CD4-positive, alpha-beta T cell treated with Interleukin-6 for 4 hours (primary cell): ENCODE measurements at regions not wholly inside any gene's neighbourhood (a gene's known extent, or its start where the extent isn't known, plus 50 kb on each side); places are given as distances from the start of the nearest gene placed in this dataset.
"Not testable (repeated sequence)": the region's sequence is repeated elsewhere in the genome, so short reads cannot be mapped to it uniquely, and the experiment has no call there.

ENCODE experiments used
- DNase-seq: peaks from one replicate; pipeline ENCODE4 v3.0.0-alpha.2; 2020; ENCODE audit warnings: mixed read lengths

DNA sequence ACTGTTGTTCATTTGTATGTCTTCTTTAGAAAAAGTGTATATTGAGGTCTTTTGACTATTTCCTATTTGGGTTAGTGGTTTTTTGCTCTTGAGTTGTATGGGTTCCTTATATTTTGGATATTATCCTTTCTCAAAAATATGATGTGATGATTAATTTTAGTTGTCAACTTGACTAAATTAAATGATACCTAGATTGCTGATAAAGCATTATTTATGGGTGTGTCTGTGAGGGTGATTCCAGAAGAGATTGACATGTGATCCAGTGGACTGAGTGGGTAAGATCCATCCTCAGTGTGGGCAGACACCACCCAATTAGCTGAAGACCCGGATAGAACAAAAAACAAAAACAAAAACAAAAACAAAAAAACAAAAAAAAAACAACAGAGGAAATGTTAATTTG, 115.1 kb upstream of the KIF2A start:
- DNase-seq = no peak

DNA sequence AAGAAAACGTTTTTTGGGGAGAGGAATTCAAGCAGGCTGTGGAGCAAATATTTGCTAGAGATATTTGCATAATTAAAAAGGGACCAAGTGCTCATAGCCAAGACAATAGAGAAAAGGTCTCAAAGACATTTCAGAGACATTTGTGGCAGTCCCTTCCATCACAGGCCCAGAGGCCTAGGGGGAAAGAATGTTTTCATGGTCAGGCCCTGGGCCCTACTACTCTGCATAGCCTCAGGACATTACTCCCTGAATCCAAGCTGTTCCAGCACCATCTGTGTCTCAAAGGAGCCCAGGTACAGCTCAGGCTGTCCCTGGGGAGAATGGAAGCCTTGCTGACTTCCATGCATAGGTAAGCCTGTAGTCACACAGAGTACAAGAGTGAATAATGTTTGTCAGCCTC, 113.0 kb upstream of the KIF2A start:
- no peak for DNase-seq

- DNase-seq = not testable (repeated sequence)
Measured at GRCh38 chr5:62196532-62196931, 109.5 kb upstream of the KIF2A start.

GRCh38 chr5:62197697-62198096, 108.3 kb upstream of the KIF2A start:
- DNase-seq = no peak

DNA sequence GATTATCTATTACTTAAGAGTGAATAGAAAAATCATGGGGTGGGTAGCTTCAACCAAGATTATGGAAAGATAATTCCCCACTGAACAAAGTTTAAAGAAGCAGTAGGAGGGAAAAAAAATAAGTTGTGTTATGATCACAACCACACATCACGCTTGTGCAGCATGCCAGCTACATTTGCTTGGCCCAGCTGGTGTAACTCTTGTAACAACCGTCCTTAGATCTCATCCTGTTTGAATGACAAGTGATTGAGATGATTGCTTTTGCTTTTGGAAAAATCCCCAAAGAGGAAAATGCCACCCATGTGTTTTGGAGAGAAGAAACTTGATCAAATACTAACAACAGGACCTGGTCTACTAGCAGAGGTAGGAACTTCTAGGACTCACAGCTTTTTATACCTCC, 107.6 kb upstream of the KIF2A start:
- DNase-seq = no peak

GRCh38 chr5:62199792-62200716, 106.0 kb upstream of the KIF2A start:
- DNase-seq = no peak

- DNase-seq = no peak
Measured at GRCh38 chr5:62206150-62206829, 99.7 kb upstream of the KIF2A start.

- no peak for DNase-seq
Measured at GRCh38 chr5:62208218-62208852, 97.7 kb upstream of the KIF2A start.

DNA sequence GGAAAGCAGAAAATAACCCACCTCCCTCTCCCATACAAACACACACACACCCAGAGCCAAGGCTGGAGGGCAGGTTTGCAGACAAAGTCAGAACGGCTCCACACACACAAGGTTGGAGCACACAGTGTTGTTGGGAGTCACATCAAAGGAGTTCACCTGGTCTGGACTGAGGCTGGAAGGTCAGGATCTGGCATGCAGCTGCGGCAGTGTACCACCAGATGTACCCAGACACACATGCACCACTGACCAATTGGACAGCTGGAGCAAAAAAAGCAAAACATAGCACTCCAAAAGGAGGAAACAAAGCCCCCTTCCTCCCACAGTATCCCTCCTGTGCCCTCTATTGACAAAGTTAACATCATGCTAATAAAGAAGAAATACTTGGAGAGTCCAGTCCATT, 94.6 kb upstream of the KIF2A start:
- DNase-seq = no peak

DNA sequence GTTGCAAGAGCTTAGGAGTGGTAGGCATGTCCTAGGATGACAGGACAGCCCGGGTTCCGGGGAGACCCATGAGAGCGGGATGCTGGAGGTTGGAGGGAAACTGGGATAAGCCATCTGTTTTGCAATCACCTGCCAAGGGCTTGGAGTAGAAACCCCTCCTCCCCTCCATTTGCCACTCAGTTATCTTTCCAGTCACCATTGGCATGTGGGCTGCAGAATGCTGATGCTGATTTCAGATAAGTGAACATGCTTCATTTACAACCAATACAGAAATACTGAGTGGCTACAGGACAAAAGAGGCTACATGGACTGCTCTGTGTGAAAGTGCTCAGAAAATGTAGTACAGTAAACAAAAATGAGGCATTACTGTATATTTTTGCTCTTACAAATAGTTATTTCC, 93.4 kb upstream of the KIF2A start:
- DNase-seq = no peak

DNA sequence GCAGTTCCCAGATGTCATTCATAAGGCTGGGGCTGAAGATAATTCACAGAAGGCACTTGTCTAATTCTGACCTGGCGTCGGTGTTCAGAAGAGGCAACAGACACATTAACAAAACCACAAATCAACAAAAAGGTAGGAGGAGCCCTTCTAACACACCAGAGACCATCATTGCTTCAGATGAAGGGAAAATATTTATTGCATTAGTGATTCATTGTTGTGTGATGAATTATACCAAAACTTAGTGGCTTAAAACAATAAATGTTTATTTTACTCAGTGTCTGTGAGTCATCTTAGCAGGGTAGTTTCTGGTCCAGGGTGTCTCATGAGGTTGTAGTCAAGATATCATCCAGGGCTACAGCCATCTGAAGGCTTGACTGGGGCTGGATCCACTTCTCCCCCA, 91.3 kb upstream of the KIF2A start:
- no peak for DNase-seq

GRCh38 chr5:62216603-62217002, 89.4 kb upstream of the KIF2A start:
- DNase-seq = not testable (repeated sequence)

DNA sequence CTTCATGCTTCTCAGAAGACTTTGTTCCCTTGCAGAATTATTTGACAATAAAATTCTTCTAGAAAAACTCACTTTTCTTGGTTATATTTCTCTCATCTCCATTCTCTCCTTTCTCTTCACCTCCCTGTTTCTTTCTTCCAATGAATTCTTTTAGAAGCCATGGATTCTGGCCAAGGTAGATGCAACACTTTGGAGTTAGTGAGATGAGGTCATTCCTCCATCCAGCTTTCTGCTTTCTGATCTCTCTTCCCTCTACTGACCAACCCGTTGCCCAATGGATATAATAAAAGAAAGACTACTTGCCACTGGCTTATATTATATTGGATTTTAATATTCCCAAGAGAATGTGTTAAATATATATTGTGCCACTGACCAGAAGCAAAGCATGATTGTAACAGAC, 88.9 kb upstream of the KIF2A start:
- DNase-seq = not testable (repeated sequence)

- not testable (repeated sequence) for DNase-seq
Measured at GRCh38 chr5:62218860-62219259, 87.1 kb upstream of the KIF2A start.

DNA sequence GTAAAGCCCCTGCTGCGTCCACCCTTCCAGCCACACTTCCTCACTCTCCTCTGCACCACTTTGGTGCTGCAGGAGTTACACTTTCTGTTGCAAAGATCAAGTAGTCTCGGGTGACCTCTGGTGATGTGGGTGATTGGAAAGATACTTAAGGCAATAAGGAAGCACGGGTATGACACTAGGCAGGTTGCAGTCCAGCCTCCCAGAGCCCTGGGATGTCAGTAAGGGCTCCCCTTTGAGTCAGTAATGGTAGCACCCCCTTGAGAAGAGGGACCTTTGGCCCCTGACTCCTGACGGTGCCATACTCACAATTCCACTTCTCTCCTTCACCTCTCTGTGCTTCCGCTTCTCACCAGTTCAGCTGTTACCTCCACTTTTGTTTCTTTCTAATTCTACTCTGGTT, 84.1 kb upstream of the KIF2A start:
- not testable (repeated sequence) for DNase-seq

DNA sequence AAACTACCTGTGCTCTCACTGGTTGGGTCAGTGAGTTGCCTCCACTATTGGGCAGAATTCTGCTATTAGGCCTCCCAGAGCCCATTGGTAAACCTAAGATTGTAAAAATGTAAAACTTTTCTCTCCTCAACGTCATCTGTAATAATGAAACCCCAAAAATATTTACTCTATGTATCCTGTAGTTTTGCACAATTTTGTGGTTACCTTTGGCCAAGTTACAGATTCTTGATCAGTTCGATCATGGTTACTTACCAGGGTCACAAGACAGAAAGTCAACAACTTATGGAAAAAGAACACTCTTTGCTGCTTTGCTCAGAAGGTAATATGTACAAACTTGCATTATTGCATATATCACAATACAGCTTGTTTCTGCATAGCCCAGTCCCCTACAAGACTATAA, 83.7 kb upstream of the KIF2A start:
- not testable (repeated sequence) for DNase-seq

DNA sequence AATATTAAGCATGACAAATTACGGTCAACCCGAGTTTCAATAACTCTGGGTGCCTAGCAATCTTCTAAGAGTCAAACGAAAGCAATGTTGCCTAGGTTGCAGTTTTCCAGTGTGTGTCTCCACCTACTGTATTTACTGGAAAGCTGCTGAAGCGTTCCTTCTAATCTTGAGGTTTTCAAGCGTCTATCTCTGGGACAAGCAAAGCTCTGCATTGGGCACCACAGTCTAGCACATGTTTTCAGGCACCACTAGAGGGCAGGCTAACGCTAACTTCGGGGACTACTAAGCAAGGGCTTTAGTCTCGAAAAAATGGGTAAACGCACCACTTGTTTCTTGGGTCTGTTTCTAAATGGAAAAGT, 82.7 kb upstream of the KIF2A start:
- DNase-seq = not testable (repeated sequence)

DNA sequence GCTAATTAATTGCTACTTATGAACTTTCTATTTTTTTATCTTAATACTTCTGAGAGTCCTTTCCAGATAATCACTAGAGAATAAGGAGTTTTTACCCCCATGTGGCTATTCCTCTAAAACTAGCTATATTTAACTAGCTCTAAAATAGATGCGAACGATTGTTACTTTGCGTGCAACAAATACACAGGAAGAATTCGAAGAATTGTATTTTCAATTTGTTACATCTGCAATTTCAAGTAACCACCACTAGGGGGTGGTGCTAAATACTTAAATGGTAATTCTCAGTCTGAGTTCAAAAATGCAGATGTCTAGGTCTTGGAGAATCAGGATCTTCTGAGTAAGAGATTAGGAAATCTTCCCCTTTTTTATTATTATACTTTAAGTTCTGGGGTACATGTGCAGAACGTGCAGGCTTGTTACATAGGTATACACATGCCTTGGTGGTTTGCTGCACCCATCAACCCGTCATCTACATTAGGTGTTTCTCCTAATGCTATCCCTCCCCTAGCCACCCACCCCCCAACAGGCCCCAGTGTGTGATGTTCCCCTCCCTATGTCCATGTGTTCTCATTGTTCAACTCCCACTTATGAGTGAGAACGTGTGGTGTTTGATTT, 80.9 kb upstream of the KIF2A start:
- not testable (repeated sequence) for DNase-seq

- DNase-seq = not testable (repeated sequence)
Measured at GRCh38 chr5:62230876-62231388, 75.1 kb upstream of the KIF2A start.

DNA sequence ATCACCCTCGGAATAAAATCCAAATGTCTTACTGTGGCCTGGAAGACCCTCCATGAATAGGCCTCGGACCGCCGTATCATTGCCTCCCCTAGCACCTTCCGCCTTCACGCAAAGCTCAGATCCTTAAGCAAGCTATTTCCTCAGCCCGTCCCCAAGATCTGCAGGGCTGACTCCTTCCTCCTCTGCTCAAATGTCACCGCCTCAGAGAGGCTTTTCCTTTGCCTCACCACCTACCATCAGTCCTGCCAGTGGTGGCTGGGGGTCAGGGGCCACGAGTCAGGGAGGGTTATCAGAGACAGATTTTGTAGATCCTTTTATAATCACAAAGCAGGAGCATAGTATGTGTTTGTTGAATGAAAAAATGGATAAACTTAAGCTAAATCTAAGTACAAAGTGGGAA, 74.4 kb upstream of the KIF2A start:
- no peak for DNase-seq

DNA sequence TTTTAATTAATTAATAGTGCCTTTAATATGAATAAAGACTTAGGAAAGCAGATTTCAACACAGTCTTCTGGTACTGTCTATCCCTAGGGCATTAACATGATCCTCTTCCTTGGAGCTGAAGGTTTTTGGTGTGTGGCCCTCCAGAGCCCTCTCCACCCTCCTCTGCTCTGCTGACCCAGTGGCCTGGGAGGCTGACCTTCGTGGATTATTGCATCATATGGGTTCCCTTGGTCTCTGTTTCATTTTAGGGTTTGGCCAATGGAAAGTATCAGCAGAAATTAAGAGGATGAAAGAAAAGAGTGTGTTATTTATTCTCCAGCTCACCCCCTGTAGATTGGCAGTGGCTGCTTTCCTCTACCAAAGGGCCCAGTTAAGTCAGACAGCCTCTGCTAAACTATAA, 73.8 kb upstream of the KIF2A start:
- not testable (repeated sequence) for DNase-seq

- not testable (repeated sequence) for DNase-seq
Measured at GRCh38 chr5:62233083-62234046, 72.6 kb upstream of the KIF2A start.
